H1 (cell line): ENCODE measurements at regions not wholly inside any gene's neighbourhood (a gene's known extent, or its start where the extent isn't known, plus 50 kb on each side); places are given as distances from the start of the nearest gene placed in this dataset.
A peak's percentile ranks its signal among the peaks of the same experiment; 100 is the strongest.

Experiments used
- CTCF ChIA-PET: fragments of 300-600 bp; sonication (Branson Sonifier 250); formaldehyde crosslinking; loops from one replicate; lab custom pipeline; 2021; ENCODE audit not compliant: partially characterized antibody; lab: Charles Lee
- POLR2A ChIA-PET: fragments of 300-600 bp; sonication (Branson Sonifier 250); formaldehyde crosslinking; loops from one replicate; lab custom pipeline; 2021; ENCODE audit warnings: inconsistent platforms; ENCODE audit not compliant: partially characterized antibody; lab: Charles Lee
- DNase-seq, 2 experiments: peaks; one replicate each; pipeline versions ENCODE4 v3.0.0 to v3.0.0-alpha.2; 2010 to 2022; ENCODE audit warnings: low spot score in 2 of 2, low read depth in 1 of 2, mixed read lengths in 1 of 2
- FAIRE-seq: peaks from 2 replicates; lab custom pipeline; 2011; peaks lifted over from hg19 to GRCh38; lab: Jason Lieb, UNC
- H2AFZ ChIP-seq: 2 replicates; pipeline ENCODE4 v1.8.1; 2012; ENCODE audit warnings: low read length, inconsistent platforms
- H2AK5ac ChIP-seq: 2 replicates; pipeline ENCODE4 v1.6.1; 2013; ENCODE audit warnings: low read depth, low read length
- H2BK120ac ChIP-seq: replicated peaks from 2 replicates; pipeline ENCODE3; 2013; ENCODE audit warnings: low read depth, low read length, inconsistent platforms
- H2BK12ac ChIP-seq: 2 replicates; pipeline ENCODE4 v1.6.1; 2013; ENCODE audit warnings: low read depth, low read length
- H2BK15ac ChIP-seq: 2 replicates; pipeline ENCODE4 v1.6.1; 2013; ENCODE audit warnings: low read length
- H2BK20ac ChIP-seq: 2 replicates; pipeline ENCODE4 v1.6.1; 2013; ENCODE audit warnings: low read length
- H2BK5ac ChIP-seq: 2 replicates; pipeline ENCODE4 v1.6.1; 2013; ENCODE audit warnings: low read depth, low read length
- H3K14ac ChIP-seq: 2 replicates; pipeline ENCODE4 v1.6.1; 2013; ENCODE audit warnings: inconsistent platforms; ENCODE audit not compliant: insufficient read length
- H3K18ac ChIP-seq: 2 replicates; pipeline ENCODE4 v1.6.1; 2013; ENCODE audit warnings: low read length; ENCODE audit errors: extremely low read depth
- H3K23ac ChIP-seq: 2 replicates; pipeline ENCODE4 v1.6.1; 2013; ENCODE audit warnings: inconsistent platforms; ENCODE audit not compliant: insufficient read length
- H3K23me2 ChIP-seq: 2 replicates; pipeline ENCODE4 v1.6.1; 2013; ENCODE audit warnings: low read depth, low read length
- H3K27ac ChIP-seq: 2 replicates; pipeline ENCODE4 v1.6.1; 2011; ENCODE audit warnings: low read depth, low read length, inconsistent platforms
- H3K27me3 ChIP-seq, 4 experiments: replicated peaks in 1 of 4; 1 replicate in 1 of 4; 2 replicates in 3 of 4; pipeline versions ENCODE4 v1.6.1 to v1.8.1; 2011 to 2013; ENCODE audit warnings: low read length in 3 of 4, mild to moderate bottlenecking in 3 of 4, inconsistent platforms in 2 of 4, mixed read lengths in 2 of 4, moderate library complexity in 1 of 4; ENCODE audit not compliant: control insufficient read depth in 3 of 4, insufficient read depth in 3 of 4; ENCODE audit errors: extremely low read depth in 1 of 4
- H3K36me3 ChIP-seq, 4 experiments: 2 replicates each; pipeline versions ENCODE4 v1.6.1 to v1.8.1; 2011 to 2013; ENCODE audit warnings: mild to moderate bottlenecking in 4 of 4, low read length in 3 of 4, moderate library complexity in 2 of 4, control low read depth in 1 of 4, inconsistent platforms in 1 of 4; ENCODE audit not compliant: insufficient read depth in 4 of 4, control insufficient read depth in 2 of 4
- H3K4ac ChIP-seq: replicated peaks from 2 replicates; pipeline ENCODE3; 2013; ENCODE audit warnings: low read length, low read depth, mixed read lengths, inconsistent platforms; ENCODE audit not compliant: insufficient read length
- H3K4me1 ChIP-seq, 4 experiments: replicated peaks in 1 of 4; 1 replicate in 1 of 4; 2 replicates in 3 of 4; pipeline versions ENCODE4 v1.6.1 to v1.8.1; 2011 to 2013; ENCODE audit warnings: low read length in 3 of 4, inconsistent platforms in 2 of 4, mixed read lengths in 1 of 4; ENCODE audit not compliant: insufficient read depth in 4 of 4, control insufficient read depth in 3 of 4
- H3K4me2 ChIP-seq, 2 experiments: 2 replicates each; pipeline versions ENCODE4 v1.6.1 to v1.8.1; 2011 to 2013; ENCODE audit warnings: low read depth in 2 of 2, low read length in 2 of 2, control low read depth in 1 of 2, inconsistent platforms in 1 of 2, mild to moderate bottlenecking in 1 of 2; ENCODE audit not compliant: insufficient read depth in 1 of 2
- H3K4me3 ChIP-seq, 4 experiments: fragments of 200-600, 300-600 bp in 1 of 4; sonication (generic), shearing (Covaris generic), sonication (Bioruptor Twin) in 1 of 4; 2 replicates each; pipeline versions ENCODE4 v1.5.1 to v1.8.1; 2011 to 2016; ENCODE audit warnings: low read length in 4 of 4, low read depth in 3 of 4, control low read depth in 2 of 4, inconsistent platforms in 2 of 4, mild to moderate bottlenecking in 2 of 4, mixed read lengths in 1 of 4, moderate library complexity in 1 of 4; ENCODE audit not compliant: insufficient read depth in 2 of 4; ENCODE audit errors: extremely low read depth in 1 of 4
- H3K56ac ChIP-seq: replicated peaks from 2 replicates; pipeline ENCODE3; 2013; ENCODE audit warnings: low read depth, mild to moderate bottlenecking, mixed read lengths, low read length, inconsistent platforms; ENCODE audit not compliant: insufficient read length
- H3K79me1 ChIP-seq: 2 replicates; pipeline ENCODE4 v1.6.1; 2013; ENCODE audit warnings: low read depth, low read length, control low read depth
- H3K79me2 ChIP-seq, 2 experiments: 2 replicates each; pipeline versions ENCODE4 v1.6.1 to v1.8.1; 2012 to 2013; ENCODE audit warnings: low read length in 2 of 2, mild to moderate bottlenecking in 2 of 2, inconsistent platforms in 1 of 2; ENCODE audit not compliant: insufficient read depth in 2 of 2, control insufficient read depth in 1 of 2
- H3K9ac ChIP-seq, 4 experiments: replicated peaks in 1 of 4; 1 replicate in 1 of 4; 2 replicates in 3 of 4; pipeline versions ENCODE4 v1.6.1 to v1.8.1; 2011 to 2013; ENCODE audit warnings: low read depth in 3 of 4, low read length in 3 of 4, control low read depth in 2 of 4, mild to moderate bottlenecking in 2 of 4, moderate library complexity in 2 of 4, inconsistent platforms in 1 of 4; ENCODE audit errors: extremely low read depth in 1 of 4
- H3K9me3 ChIP-seq, 2 experiments: 2 replicates each; pipeline versions ENCODE4 v1.6.1 to v1.8.1; 2012 to 2013; ENCODE audit warnings: mild to moderate bottlenecking in 2 of 2, moderate library complexity in 2 of 2, control low read depth in 1 of 2, inconsistent platforms in 1 of 2, low read depth in 1 of 2, low read length in 1 of 2, mixed read lengths in 1 of 2; ENCODE audit not compliant: insufficient read depth in 2 of 2
- H4K20me1 ChIP-seq, 2 experiments: replicated peaks in 1 of 2; 2 replicates each; pipeline versions ENCODE3 to v1.8.1; 2011 to 2013; ENCODE audit warnings: inconsistent platforms in 2 of 2, low read length in 2 of 2, mild to moderate bottlenecking in 1 of 2; ENCODE audit not compliant: insufficient read depth in 2 of 2, control insufficient read depth in 1 of 2
- H4K5ac ChIP-seq: 2 replicates; pipeline ENCODE4 v1.6.1; 2013; ENCODE audit warnings: low read length, low read depth, mixed read lengths, inconsistent platforms; ENCODE audit not compliant: insufficient read length
- H4K8ac ChIP-seq: 2 replicates; pipeline ENCODE4 v1.8.0; 2013; ENCODE audit warnings: mild to moderate bottlenecking, moderate library complexity, low read length, inconsistent platforms; ENCODE audit not compliant: insufficient read depth; ENCODE audit errors: extremely low read depth
- H4K91ac ChIP-seq: replicated peaks from 2 replicates; pipeline ENCODE3; 2013; ENCODE audit warnings: low read length, mixed read lengths, inconsistent platforms; ENCODE audit not compliant: insufficient read length
- CBX5 ChIP-seq: fragments of 300-800, 300-1000 bp; sonication (generic); IDR thresholded peaks from 2 replicates; pipeline ENCODE4 v1.7.1; 2016; ENCODE audit warnings: antibody characterized with exemption, low read length, low read depth
- CHD2 ChIP-seq: IDR thresholded peaks from 2 replicates; pipeline ENCODE4 v1.6.1; 2012; ENCODE audit warnings: low read length, improper control_type of control experiment
- KDM4A ChIP-seq: IDR thresholded peaks from one replicate; pipeline ENCODE4 v1.7.1; 2012; ENCODE audit warnings: low read depth, mild to moderate bottlenecking, moderate library complexity, low read length, inconsistent platforms; ENCODE audit not compliant: severe bottlenecking
- KDM5A ChIP-seq: fragments of 200-600 bp; IDR thresholded peaks from 2 replicates; pipeline ENCODE4 v1.7.1; 2012; ENCODE audit warnings: mild to moderate bottlenecking, low read length, inconsistent platforms, mixed read lengths
- TBP ChIP-seq: IDR thresholded peaks from 2 replicates; pipeline ENCODE4 v1.6.1; 2011; ENCODE audit warnings: low read depth, low read length, improper control_type of control experiment
- WGBS, 2 experiments: shearing (Covaris generic) in 1 of 2; methylation state at CpG; one replicate each; pipeline versions ENCODE4 v1.1.6 to v1.1.7; 2013 to 2015; ENCODE audit warnings: low lambda C conversion rate in 2 of 2, mixed read lengths in 2 of 2, inconsistent platforms in 1 of 2, low coverage in 1 of 2, missing lambda C conversion rate in 1 of 2; ENCODE audit not compliant: insufficient replicate concordance in 2 of 2, insufficient coverage in 1 of 2, insufficient read length in 1 of 2; ENCODE audit errors: extremely low coverage in 1 of 2, missing lambda C conversion rate in 1 of 2; 5-methylcytosine and 5-hydroxymethylcytosine counted together
- TF ChIP-seq, protein P1 (sequence below): IDR thresholded peaks from 2 replicates; pipeline ENCODE4 v1.6.1; 2012; ENCODE audit warnings: inconsistent platforms

DNA sequence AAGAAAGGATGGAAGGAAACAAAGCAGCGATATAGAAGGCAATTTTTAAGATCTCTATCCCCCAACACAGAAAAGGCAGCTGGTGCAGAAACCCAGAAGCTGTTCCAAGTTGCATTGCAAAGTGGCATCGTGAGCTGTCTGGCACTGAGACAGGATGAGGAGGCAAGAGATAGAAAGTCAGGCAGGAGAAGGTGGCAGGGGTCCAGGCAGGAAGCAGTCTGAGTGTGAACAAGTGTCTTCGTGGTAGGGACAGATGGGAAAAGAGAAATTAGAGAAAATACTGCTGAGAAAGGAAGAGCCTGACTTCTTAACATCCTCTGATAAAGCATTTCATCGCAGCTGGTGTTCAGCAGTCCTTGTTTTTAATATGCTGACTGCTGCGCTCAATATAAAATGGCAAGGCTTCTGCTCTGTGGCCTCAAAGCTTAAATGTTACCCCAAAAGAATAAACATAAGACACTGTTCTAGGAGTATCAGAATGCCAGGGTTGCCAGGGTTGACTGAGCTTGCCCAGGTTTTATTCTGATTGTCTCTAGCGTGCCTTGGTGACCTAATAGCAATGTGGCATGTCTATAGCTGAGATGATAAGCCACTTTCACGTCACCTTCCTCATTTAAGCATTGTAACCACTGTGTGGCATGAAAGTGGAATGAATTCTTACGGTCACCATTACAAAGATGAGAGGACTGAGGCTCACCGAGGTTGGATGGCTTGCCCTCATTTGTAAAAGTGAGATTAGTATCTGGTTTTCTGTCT lies 397.6 kb downstream of the NUAK1 start:
- no peaks in the 10 kb centered on the region for H4K20me1 ChIP-seq
- H2AFZ ChIP-seq, result no peak overlapping the region
- no peaks in the 10 kb centered on the region for H3K23me2 ChIP-seq
- DNase-seq, result no peak
- no peak overlapping the region for H3K4ac ChIP-seq
- no peaks in the 10 kb centered on the region for H3K9me3 ChIP-seq
- H2BK5ac ChIP-seq, result peak overlapping the region; percentile 14; the same call in 1 of the 2 replicates
- H3K27me3 ChIP-seq, result no peaks in the 10 kb centered on the region
- TF ChIP-seq KDM5A, result no peak
- no peak for TF ChIP-seq TBP
- TF ChIP-seq, protein P1, sequence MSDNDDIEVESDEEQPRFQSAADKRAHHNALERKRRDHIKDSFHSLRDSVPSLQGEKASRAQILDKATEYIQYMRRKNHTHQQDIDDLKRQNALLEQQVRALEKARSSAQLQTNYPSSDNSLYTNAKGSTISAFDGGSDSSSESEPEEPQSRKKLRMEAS, result no peak
- no peak for TF ChIP-seq CHD2
- no peak for TF ChIP-seq CBX5
- TF ChIP-seq KDM4A, result no peak
- ChIA-PET POLR2A (interaction anchor here (0.8 kb wide), 1 partner anchor 10 kb away, joined by 3 read pairs; no protein-coding TSS in a partner anchor), CTCF (interaction anchor here (0.7 to 6.6 kb wide), 6 partner anchors 12 to 255 kb away, joined by 3 to 27 read pairs (median 3); no protein-coding TSS in a partner anchor)
- no peak overlapping the region for H4K8ac ChIP-seq
- no peak overlapping the region; the same call in 1 of the 2 replicates for H2AK5ac ChIP-seq
- no peak overlapping the region for H3K9ac ChIP-seq
- H3K14ac ChIP-seq, result no peak overlapping the region
- no peak overlapping the region for H3K18ac ChIP-seq
- no peak for FAIRE-seq
- H3K4me3 ChIP-seq, result peak overlapping the region in 1 of 4 experiments; percentile 38; a peak in 1 of 8 replicates
- no peak overlapping the region for H3K56ac ChIP-seq
- peak overlapping the region; percentile 86; the same call in 1 of the 2 replicates for H2BK12ac ChIP-seq
- no peaks in the 10 kb centered on the region for H3K36me3 ChIP-seq
- no peak overlapping the region for H4K5ac ChIP-seq
- peak overlapping the region; percentile 18 for H4K91ac ChIP-seq
- no peak overlapping the region for H3K27ac ChIP-seq
- 79% methylated on average over 9 of the region's 9 CpGs; no CpG with 5 or more reads in 1 of the 2 experiments for WGBS, 2 experiments
- no peak overlapping the region; a peak in 3 of 4 replicates for H3K4me2 ChIP-seq
- no peak overlapping the region; the same call in 1 of the 2 replicates for H2BK15ac ChIP-seq
- no peaks in the 10 kb centered on the region for H3K79me2 ChIP-seq
- H2BK20ac ChIP-seq, result peak overlapping the region; percentile 81; the same call in 1 of the 2 replicates
- peak overlapping the region; percentile 24 for H2BK120ac ChIP-seq
- H3K4me1 ChIP-seq, result peaks cover 0 to 17% (median 13%) of the 10 kb centered on the region in 4 experiments; a peak in 5 of 7 replicates
- H3K23ac ChIP-seq, result no peak overlapping the region
- H3K79me1 ChIP-seq, result no peaks in the 10 kb centered on the region
